Neural cell (in vitro differentiated cells): ENCODE measurements at regions not wholly inside any gene's neighbourhood (a gene's known extent, or its start where the extent isn't known, plus 50 kb on each side); places are given as distances from the start of the nearest gene placed in this dataset.
"Not testable (repeated sequence)": the region's sequence is repeated elsewhere in the genome, so short reads cannot be mapped to it uniquely, and the experiment has no call there.

Experiments
- H2AFZ ChIP-seq: fragments of 200-600, 300-800 bp; sonication (generic), shearing (Covaris generic); 2 replicates; pipeline ENCODE4 v1.6.0; 2014; ENCODE audit warnings: low read depth, mild to moderate bottlenecking, antibody characterized with exemption, low read length, moderate library complexity
- H3F3A ChIP-seq: fragments of 200-600 bp; shearing (Covaris generic); 2 replicates; pipeline ENCODE4 v1.6.1; 2016; ENCODE audit warnings: mild to moderate bottlenecking, moderate library complexity, mixed read lengths, antibody characterized with exemption, low read length; ENCODE audit not compliant: insufficient read depth, poor library complexity, severe bottlenecking
- H3K27ac ChIP-seq: fragments of 200-600, 300-800 bp; sonication (generic), shearing (Covaris generic); 2 replicates; pipeline ENCODE4 v1.5.1; 2014; ENCODE audit warnings: mild to moderate bottlenecking, low read length, moderate library complexity
- H3K27me3 ChIP-seq: fragments of 300-800, 200-600 bp; sonication (generic), shearing (Covaris generic); 2 replicates; pipeline ENCODE4 v1.6.0; 2014; ENCODE audit warnings: mild to moderate bottlenecking, low read depth, low read length, moderate library complexity; ENCODE audit not compliant: insufficient read depth
- H3K36me3 ChIP-seq: fragments of 300-800, 200-600 bp; sonication (generic), shearing (Covaris generic); 2 replicates; pipeline ENCODE4 v1.5.1; 2014; ENCODE audit warnings: mild to moderate bottlenecking, antibody characterized with exemption, low read length, moderate library complexity; ENCODE audit not compliant: insufficient read depth
- H3K4me2 ChIP-seq: fragments of 300-800, 200-600 bp; sonication (generic), shearing (Covaris generic); 2 replicates; pipeline ENCODE4 v1.6.0; 2014; ENCODE audit warnings: mild to moderate bottlenecking, low read length
- H3K4me3 ChIP-seq: fragments of 300-800, 200-600 bp; sonication (generic), shearing (Covaris generic); 2 replicates; pipeline ENCODE4 v1.5.1; 2014; ENCODE audit warnings: mild to moderate bottlenecking, low read length, moderate library complexity
- H3K79me2 ChIP-seq: fragments of 200-600 bp; shearing (Covaris generic); replicated peaks from 2 replicates; pipeline ENCODE4 v1.6.0; 2014; ENCODE audit warnings: mild to moderate bottlenecking, low read length, moderate library complexity; ENCODE audit not compliant: insufficient read depth
- H3K9ac ChIP-seq: fragments of 300-800, 200-600 bp; sonication (generic), shearing (Covaris generic); 2 replicates; pipeline ENCODE4 v1.6.1; 2016; ENCODE audit warnings: mild to moderate bottlenecking, low read length, mixed read lengths
- H3K9me2 ChIP-seq: fragments of 200-600 bp; shearing (Covaris generic); 2 replicates; pipeline ENCODE4 v1.6.1; 2016; ENCODE audit warnings: mild to moderate bottlenecking, low read length, mixed read lengths; ENCODE audit not compliant: insufficient read depth
- H3K9me3 ChIP-seq: fragments of 200-600, 300-800 bp; sonication (generic), shearing (Covaris generic); 2 replicates; pipeline ENCODE4 v1.6.1; 2016; ENCODE audit warnings: mild to moderate bottlenecking, mixed run types, low read length, moderate library complexity, mixed read lengths
- H4K20me1 ChIP-seq: fragments of 200-600 bp; shearing (Covaris generic); 2 replicates; pipeline ENCODE4 v1.6.1; 2016; ENCODE audit warnings: mild to moderate bottlenecking, mixed run types; ENCODE audit not compliant: insufficient read depth
- EP300 ChIP-seq: fragments of 450-650 bp; conservative IDR thresholded peaks from 2 replicates; pipeline ENCODE4 v1.6.1; 2014; ENCODE audit warnings: antibody characterized with exemption, mild to moderate bottlenecking, moderate library complexity; ENCODE audit not compliant: poor library complexity, severe bottlenecking
- EZH2 ChIP-seq: fragments of 200-600, 300-800 bp; shearing (Covaris generic), sonication (generic); IDR thresholded peaks from 2 replicates; pipeline ENCODE4 v1.6.1; 2014; ENCODE audit warnings: antibody characterized with exemption, low read length, borderline replicate concordance, mild to moderate bottlenecking; ENCODE audit not compliant: insufficient read depth, poor library complexity, severe bottlenecking
- MXI1 ChIP-seq: fragments of 450-650 bp; conservative IDR thresholded peaks from 2 replicates; pipeline ENCODE4 v1.6.1; 2014; ENCODE audit warnings: antibody characterized with exemption, mild to moderate bottlenecking; ENCODE audit not compliant: poor library complexity, severe bottlenecking
- POLR2AphosphoS5 ChIP-seq: IDR thresholded peaks from 2 replicates; pipeline ENCODE4 v1.6.1; 2012
- RAD21 ChIP-seq: fragments of 450-650 bp; conservative IDR thresholded peaks from 2 replicates; pipeline ENCODE4 v1.6.1; 2014; ENCODE audit warnings: antibody characterized with exemption, mild to moderate bottlenecking, moderate library complexity
- TAF1 ChIP-seq: IDR thresholded peaks from 2 replicates; pipeline ENCODE4 v1.6.1; 2012; ENCODE audit warnings: low read depth
- TF ChIP-seq, protein P1 (sequence below): IDR thresholded peaks from 2 replicates; pipeline ENCODE4 v1.6.1; 2012; ENCODE audit warnings: borderline replicate concordance
- TF ChIP-seq, protein P2 (sequence below): fragments of 450-650 bp; IDR thresholded peaks from 2 replicates; pipeline ENCODE4 v1.5.1; 2014; ENCODE audit warnings: antibody characterized with exemption, mild to moderate bottlenecking, moderate library complexity; ENCODE audit not compliant: poor library complexity, severe bottlenecking

DNA sequence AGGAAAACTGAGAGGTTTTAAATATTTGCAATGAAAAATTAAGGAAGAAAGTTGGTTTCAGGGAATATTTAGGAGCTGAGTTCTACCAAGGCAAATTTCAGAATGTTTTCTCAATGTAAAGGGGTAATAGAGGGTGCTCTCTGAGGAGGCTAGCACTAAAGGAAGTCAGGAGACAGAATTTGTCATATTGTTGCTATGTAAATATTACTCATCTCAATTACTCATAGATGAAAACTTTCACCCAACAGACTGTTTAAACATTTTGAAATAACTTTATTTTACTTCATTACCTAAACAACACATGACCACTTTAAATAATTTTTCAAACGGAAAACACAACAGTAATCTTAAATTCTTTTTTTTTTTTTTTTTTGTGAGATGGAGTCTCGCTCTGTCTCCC is 274.8 kb upstream of the NRG3 start:
- Histone ChIP-seq H3K4me3 (no peak overlapping the region), H3K4me2 (no peak overlapping the region), H3K9me2 (no peaks in the 10 kb centered on the region)

DNA sequence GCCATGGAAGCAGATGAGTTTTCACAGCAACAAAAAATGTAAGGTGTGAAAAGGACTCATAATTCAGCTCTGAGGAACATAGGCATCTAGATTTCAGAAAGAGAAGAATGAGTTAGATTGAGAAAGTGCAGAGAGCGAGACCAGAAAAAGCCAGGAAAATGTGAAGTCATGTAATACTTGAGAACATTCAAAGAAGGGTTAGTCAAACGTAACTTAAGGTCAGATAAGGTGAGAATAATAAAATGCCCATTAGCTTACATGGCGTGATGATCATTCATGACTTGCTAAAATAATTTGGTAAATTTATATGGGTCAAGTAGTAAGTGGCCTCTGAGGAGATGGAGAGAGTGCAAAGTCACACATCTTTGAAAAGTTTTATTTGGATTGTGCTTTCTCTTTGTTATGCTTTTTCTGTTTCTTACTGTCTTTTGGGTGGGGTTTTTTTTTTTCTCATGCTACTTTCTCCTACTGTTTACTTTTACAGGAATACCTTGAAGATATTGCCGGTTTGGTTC is 271.8 kb upstream of the NRG3 start:
- no peak overlapping the region for H3K9ac ChIP-seq
- H3K9me2 ChIP-seq: no peaks in the 10 kb centered on the region
- TF ChIP-seq, protein P1, sequence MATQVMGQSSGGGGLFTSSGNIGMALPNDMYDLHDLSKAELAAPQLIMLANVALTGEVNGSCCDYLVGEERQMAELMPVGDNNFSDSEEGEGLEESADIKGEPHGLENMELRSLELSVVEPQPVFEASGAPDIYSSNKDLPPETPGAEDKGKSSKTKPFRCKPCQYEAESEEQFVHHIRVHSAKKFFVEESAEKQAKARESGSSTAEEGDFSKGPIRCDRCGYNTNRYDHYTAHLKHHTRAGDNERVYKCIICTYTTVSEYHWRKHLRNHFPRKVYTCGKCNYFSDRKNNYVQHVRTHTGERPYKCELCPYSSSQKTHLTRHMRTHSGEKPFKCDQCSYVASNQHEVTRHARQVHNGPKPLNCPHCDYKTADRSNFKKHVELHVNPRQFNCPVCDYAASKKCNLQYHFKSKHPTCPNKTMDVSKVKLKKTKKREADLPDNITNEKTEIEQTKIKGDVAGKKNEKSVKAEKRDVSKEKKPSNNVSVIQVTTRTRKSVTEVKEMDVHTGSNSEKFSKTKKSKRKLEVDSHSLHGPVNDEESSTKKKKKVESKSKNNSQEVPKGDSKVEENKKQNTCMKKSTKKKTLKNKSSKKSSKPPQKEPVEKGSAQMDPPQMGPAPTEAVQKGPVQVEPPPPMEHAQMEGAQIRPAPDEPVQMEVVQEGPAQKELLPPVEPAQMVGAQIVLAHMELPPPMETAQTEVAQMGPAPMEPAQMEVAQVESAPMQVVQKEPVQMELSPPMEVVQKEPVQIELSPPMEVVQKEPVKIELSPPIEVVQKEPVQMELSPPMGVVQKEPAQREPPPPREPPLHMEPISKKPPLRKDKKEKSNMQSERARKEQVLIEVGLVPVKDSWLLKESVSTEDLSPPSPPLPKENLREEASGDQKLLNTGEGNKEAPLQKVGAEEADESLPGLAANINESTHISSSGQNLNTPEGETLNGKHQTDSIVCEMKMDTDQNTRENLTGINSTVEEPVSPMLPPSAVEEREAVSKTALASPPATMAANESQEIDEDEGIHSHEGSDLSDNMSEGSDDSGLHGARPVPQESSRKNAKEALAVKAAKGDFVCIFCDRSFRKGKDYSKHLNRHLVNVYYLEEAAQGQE: no peak
- TF ChIP-seq RAD21: no peak
- no peak for TF ChIP-seq MXI1

More for the DNA sequence above, 274.8 kb upstream of the NRG3 start:
- Histone ChIP-seq H3K79me2 (no peaks in the 10 kb centered on the region), H3K27me3 (no peaks in the 10 kb centered on the region), H3K9me3 (no peaks in the 10 kb centered on the region), H3K36me3 (no peaks in the 10 kb centered on the region), H4K20me1 (no peaks in the 10 kb centered on the region), H3K9ac (no peak overlapping the region), H2AFZ (no peak overlapping the region), H3F3A (no peaks in the 10 kb centered on the region), H3K27ac (no peak overlapping the region)
- TF ChIP-seq, protein P2, sequence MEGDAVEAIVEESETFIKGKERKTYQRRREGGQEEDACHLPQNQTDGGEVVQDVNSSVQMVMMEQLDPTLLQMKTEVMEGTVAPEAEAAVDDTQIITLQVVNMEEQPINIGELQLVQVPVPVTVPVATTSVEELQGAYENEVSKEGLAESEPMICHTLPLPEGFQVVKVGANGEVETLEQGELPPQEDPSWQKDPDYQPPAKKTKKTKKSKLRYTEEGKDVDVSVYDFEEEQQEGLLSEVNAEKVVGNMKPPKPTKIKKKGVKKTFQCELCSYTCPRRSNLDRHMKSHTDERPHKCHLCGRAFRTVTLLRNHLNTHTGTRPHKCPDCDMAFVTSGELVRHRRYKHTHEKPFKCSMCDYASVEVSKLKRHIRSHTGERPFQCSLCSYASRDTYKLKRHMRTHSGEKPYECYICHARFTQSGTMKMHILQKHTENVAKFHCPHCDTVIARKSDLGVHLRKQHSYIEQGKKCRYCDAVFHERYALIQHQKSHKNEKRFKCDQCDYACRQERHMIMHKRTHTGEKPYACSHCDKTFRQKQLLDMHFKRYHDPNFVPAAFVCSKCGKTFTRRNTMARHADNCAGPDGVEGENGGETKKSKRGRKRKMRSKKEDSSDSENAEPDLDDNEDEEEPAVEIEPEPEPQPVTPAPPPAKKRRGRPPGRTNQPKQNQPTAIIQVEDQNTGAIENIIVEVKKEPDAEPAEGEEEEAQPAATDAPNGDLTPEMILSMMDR: no peak
- TF ChIP-seq EZH2: no peak
- no peak for TF ChIP-seq MXI1
- no peak for TF ChIP-seq TAF1
- TF ChIP-seq POLR2AphosphoS5: no peak
- TF ChIP-seq, protein P1: no peak
- TF ChIP-seq EP300: no peak

DNA sequence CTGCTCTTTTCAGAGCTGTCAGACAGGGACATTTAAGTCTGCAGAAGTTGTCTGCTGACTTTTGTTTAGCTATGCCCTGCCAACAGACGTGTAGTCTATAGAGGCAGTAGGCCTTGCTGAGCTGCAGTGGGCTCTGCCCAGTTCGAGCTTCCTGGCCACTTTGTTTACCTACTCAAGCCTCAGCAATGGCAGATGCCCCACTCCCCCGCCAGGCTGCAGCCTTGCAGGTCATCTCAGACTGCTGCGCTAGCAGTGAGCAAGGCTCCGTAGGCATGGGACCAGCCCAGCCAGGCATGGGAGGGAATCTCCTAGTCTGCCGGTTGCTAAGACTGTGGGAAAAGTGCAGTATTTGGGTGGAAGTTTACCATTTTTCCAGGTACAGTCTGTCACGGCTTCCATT is 230.5 kb upstream of the NRG3 start:
- H3K4me3 ChIP-seq, H3K9me2 ChIP-seq, H3K9ac ChIP-seq, H3K36me3 ChIP-seq, H3K9me3 ChIP-seq, H3K27me3 ChIP-seq, H3K4me2 ChIP-seq, H2AFZ ChIP-seq, H4K20me1 ChIP-seq, H3F3A ChIP-seq, H3K27ac ChIP-seq, H3K79me2 ChIP-seq: not testable (repeated sequence)

More for the DNA sequence above, 271.8 kb upstream of the NRG3 start:
- Histone ChIP-seq H2AFZ (no peak overlapping the region), H3K9me3 (no peaks in the 10 kb centered on the region), H3K4me2 (no peak overlapping the region), H3F3A (no peaks in the 10 kb centered on the region), H3K27me3 (no peaks in the 10 kb centered on the region), H4K20me1 (no peaks in the 10 kb centered on the region), H3K27ac (no peak overlapping the region), H3K79me2 (no peaks in the 10 kb centered on the region), H3K36me3 (no peaks in the 10 kb centered on the region), H3K4me3 (no peak overlapping the region)
